ENCODE measurements at regions not wholly inside any gene's neighbourhood (a gene's known extent, or its start where the extent isn't known, plus 50 kb on each side); places are given as distances from the start of the nearest gene placed in this dataset.

- FAIRE-seq = no peak
- no peak for DNase-seq (ENCODE audit: insufficient read length, low spot score)
- no peak for TF ChIP-seq POLR2A (IDR thresholded peaks at IDR 0.05; ENCODE audit: low read depth, low read length)
Measured at GRCh38 chr10:111261081-111261615, 184.3 kb downstream of the ADRA2A start.

- FAIRE-seq (no peak), DNase-seq (ENCODE audit: insufficient read length, low spot score) (no peak)
- no peak for TF ChIP-seq POLR2A (IDR thresholded peaks at IDR 0.05; ENCODE audit: low read depth, low read length)
Measured at GRCh38 chr10:111265341-111265740, 188.5 kb downstream of the ADRA2A start.

GRCh38 chr10:111266165-111266564, 189.3 kb downstream of the ADRA2A start:
- FAIRE-seq (no peak), DNase-seq (ENCODE audit: insufficient read length, low spot score) (no peak)
- TF ChIP-seq POLR2A (IDR thresholded peaks at IDR 0.05; ENCODE audit: low read depth, low read length) = no peak

GRCh38 chr10:111267673-111268072, 190.8 kb downstream of the ADRA2A start:
- DNase-seq (ENCODE audit: insufficient read length, low spot score) (no peak), FAIRE-seq (no peak)
- TF ChIP-seq POLR2A (IDR thresholded peaks at IDR 0.05; ENCODE audit: low read depth, low read length) = no peak

- no peak for DNase-seq (ENCODE audit: insufficient read length, low spot score)
- TF ChIP-seq POLR2A (IDR thresholded peaks at IDR 0.05; ENCODE audit: low read depth, low read length) = no peak
- FAIRE-seq = no peak
Measured at GRCh38 chr10:111273235-111273634, 196.4 kb downstream of the ADRA2A start.

- TF ChIP-seq POLR2A (IDR thresholded peaks at IDR 0.05; ENCODE audit: low read depth, low read length) = no peak
- FAIRE-seq (no peak), DNase-seq (ENCODE audit: insufficient read length, low spot score) (no peak)
Measured at GRCh38 chr10:111273635-111274034, 196.8 kb downstream of the ADRA2A start.

GRCh38 chr10:111275091-111275490, 198.3 kb downstream of the ADRA2A start:
- no peak for FAIRE-seq
- TF ChIP-seq POLR2A (IDR thresholded peaks at IDR 0.05; ENCODE audit: low read depth, low read length) = no peak
- no peak for DNase-seq (ENCODE audit: insufficient read length, low spot score)

GRCh38 chr10:111277661-111278060, 200.8 kb downstream of the ADRA2A start:
- DNase-seq (ENCODE audit: insufficient read length, low spot score) (no peak), FAIRE-seq (no peak)
- no peak for TF ChIP-seq POLR2A (IDR thresholded peaks at IDR 0.05; ENCODE audit: low read depth, low read length)

GRCh38 chr10:111278266-111278665, 201.4 kb downstream of the ADRA2A start:
- no peak for TF ChIP-seq POLR2A (IDR thresholded peaks at IDR 0.05; ENCODE audit: low read depth, low read length)
- FAIRE-seq = no peak
- DNase-seq (ENCODE audit: insufficient read length, low spot score) = no peak

GRCh38 chr10:111281516-111281915, 204.7 kb downstream of the ADRA2A start:
- FAIRE-seq (no peak), DNase-seq (ENCODE audit: insufficient read length, low spot score) (no peak)
- no peak for TF ChIP-seq POLR2A (IDR thresholded peaks at IDR 0.05; ENCODE audit: low read depth, low read length)

GRCh38 chr10:111289461-111289860, 212.6 kb downstream of the ADRA2A start:
- TF ChIP-seq POLR2A (IDR thresholded peaks at IDR 0.05; ENCODE audit: low read depth, low read length) = no peak
- FAIRE-seq = no peak
- DNase-seq (ENCODE audit: insufficient read length, low spot score) = no peak

- no peak for DNase-seq (ENCODE audit: insufficient read length, low spot score)
- no peak for FAIRE-seq
- TF ChIP-seq POLR2A (IDR thresholded peaks at IDR 0.05; ENCODE audit: low read depth, low read length) = no peak
Measured at GRCh38 chr10:111290649-111291048, 213.8 kb downstream of the ADRA2A start.

- no peak for FAIRE-seq
- no peak for TF ChIP-seq POLR2A (IDR thresholded peaks at IDR 0.05; ENCODE audit: low read depth, low read length)
Measured at GRCh38 chr10:111295788-111296187, 219.0 kb downstream of the ADRA2A start.

GRCh38 chr10:111297351-111297848, 220.6 kb downstream of the ADRA2A start:
- no peak for FAIRE-seq
- no peak for DNase-seq (ENCODE audit: insufficient read length, low spot score)
- no peak for TF ChIP-seq POLR2A (IDR thresholded peaks at IDR 0.05; ENCODE audit: low read depth, low read length)

More at GRCh38 chr10:111295788-111296187, 219.0 kb downstream of the ADRA2A start:
- no peak for DNase-seq (ENCODE audit: insufficient read length, low spot score)

GRCh38 chr10:111298031-111298430, 221.2 kb downstream of the ADRA2A start:
- no peak for FAIRE-seq
- TF ChIP-seq POLR2A (IDR thresholded peaks at IDR 0.05; ENCODE audit: low read depth, low read length) = no peak
- DNase-seq (ENCODE audit: insufficient read length, low spot score) = no peak

GRCh38 chr10:111299037-111299436, 222.2 kb downstream of the ADRA2A start:
- no peak for TF ChIP-seq POLR2A (IDR thresholded peaks at IDR 0.05; ENCODE audit: low read depth, low read length)
- FAIRE-seq (no peak), DNase-seq (ENCODE audit: insufficient read length, low spot score) (no peak)

Measured in H54 (cell line).